Large intestine (tissue), 3 donors: ENCODE measurements at regions not wholly inside any gene's neighbourhood (a gene's known extent, or its start where the extent isn't known, plus 50 kb on each side); places are given as distances from the start of the nearest gene placed in this dataset.

Source experiments
- DNase-seq, 2 donors: peaks; one replicate each; pipeline versions ENCODE4 v3.0.0 to v3.0.0-alpha.2; 2013
- H3K27ac ChIP-seq: one replicate; pipeline ENCODE4 v1.5.1; 2013; ENCODE audit warnings: low read length
- H3K27me3 ChIP-seq: 2 replicates; pipeline ENCODE4 v1.6.1; 2013; ENCODE audit warnings: low read length; ENCODE audit not compliant: control insufficient read depth, insufficient read depth
- H3K36me3 ChIP-seq: 2 replicates; pipeline ENCODE4 v1.6.1; 2013; ENCODE audit warnings: low read length; ENCODE audit not compliant: control insufficient read depth, insufficient read depth
- H3K4me1 ChIP-seq: one replicate; pipeline ENCODE4 v1.6.1; 2013; ENCODE audit warnings: low read length; ENCODE audit not compliant: control insufficient read depth, insufficient read depth
- H3K4me3 ChIP-seq: one replicate; pipeline ENCODE4 v1.5.1; 2013; ENCODE audit warnings: low read length
- H3K9me3 ChIP-seq: one replicate; pipeline ENCODE4 v1.6.1; 2013; ENCODE audit warnings: mild to moderate bottlenecking, low read depth, low read length, moderate library complexity; ENCODE audit not compliant: control insufficient read depth
- WGBS: methylation state at CpG from one replicate; pipeline ENCODE4 v1.1.5; 2013; ENCODE audit warnings: low lambda C conversion rate; ENCODE audit not compliant: insufficient coverage; 5-methylcytosine and 5-hydroxymethylcytosine counted together

DNA sequence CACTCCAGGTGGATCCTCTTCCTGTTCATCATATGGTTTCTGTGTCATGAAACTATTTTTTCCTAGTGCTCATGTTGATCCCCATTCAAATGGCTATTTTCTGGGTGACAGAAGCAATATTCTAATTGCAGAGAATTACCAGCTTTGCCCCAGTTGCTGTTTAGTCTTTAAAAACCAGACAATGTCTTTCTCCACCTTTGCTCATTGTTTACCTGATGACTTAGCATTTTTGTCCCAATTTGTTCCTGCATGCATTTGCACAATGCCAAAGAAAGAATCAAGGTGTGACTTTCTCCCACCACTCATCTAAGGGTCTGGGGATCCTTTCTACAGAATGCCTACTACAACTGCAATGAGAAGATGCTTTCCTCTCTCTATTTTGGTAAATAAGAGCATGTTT, 439.9 kb upstream of the MAF start:
- Histone ChIP-seq H3K9me3 (no peaks in the 10 kb centered on the region), H3K36me3 (no peaks in the 10 kb centered on the region), H3K27me3 (no peaks in the 10 kb centered on the region), H3K27ac (no peak overlapping the region), H3K4me1 (no peaks in the 10 kb centered on the region), H3K4me3 (no peak overlapping the region)
- no peak for DNase-seq

DNA sequence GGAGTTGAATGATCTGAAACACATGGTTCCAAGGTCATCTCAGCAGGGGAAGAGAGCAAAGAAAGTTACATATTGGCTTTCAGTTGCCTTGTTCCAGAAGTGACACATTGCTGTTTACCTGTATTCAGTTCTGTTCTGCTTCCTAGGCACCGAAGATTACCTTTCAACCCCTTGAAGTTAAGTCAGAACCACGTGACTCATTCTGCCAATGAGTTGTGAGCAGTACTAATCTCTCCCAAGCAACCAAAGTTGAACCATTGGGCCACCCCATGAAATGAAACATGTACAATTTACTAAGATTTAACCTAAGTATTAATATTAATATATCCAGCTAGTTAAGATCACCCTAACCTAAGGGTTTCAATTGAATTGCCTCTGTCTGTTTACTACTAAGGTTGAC, 439.2 kb upstream of the MAF start:
- no peaks in the 10 kb centered on the region for H3K9me3 ChIP-seq
- H3K36me3 ChIP-seq, result no peaks in the 10 kb centered on the region
- no peak for DNase-seq
- no peak overlapping the region for H3K27ac ChIP-seq
- no peaks in the 10 kb centered on the region for H3K4me1 ChIP-seq
- H3K4me3 ChIP-seq, result no peak overlapping the region
- H3K27me3 ChIP-seq, result no peaks in the 10 kb centered on the region
- no CpG with 5 or more reads among the region's 2 CpGs for WGBS

DNA sequence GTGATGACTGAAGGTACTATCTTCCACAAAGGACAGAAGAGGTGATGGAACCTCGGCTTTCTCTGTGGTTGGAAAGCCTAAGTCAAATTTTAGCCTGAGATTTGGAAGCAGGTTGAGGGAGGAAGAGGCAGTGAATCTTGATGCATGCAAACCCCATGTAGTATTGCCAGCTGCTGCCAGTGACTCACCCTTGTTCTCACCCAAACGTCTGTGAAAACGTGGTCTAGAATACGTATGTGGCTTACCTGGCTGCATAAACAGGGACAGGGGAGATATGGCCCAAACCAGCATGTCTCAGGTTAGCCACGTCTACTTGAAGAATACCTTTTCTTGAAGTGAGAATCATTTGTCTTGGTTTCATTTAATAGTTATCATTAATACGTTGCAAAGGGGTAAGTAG, 438.0 kb upstream of the MAF start:
- Histone ChIP-seq H3K4me3 (no peak overlapping the region), H3K27me3 (no peaks in the 10 kb centered on the region), H3K4me1 (no peaks in the 10 kb centered on the region), H3K9me3 (no peaks in the 10 kb centered on the region), H3K36me3 (no peaks in the 10 kb centered on the region), H3K27ac (no peak overlapping the region)
- 100% methylated on average over 1 of the region's 6 CpGs for WGBS
- DNase-seq, result no peak

DNA sequence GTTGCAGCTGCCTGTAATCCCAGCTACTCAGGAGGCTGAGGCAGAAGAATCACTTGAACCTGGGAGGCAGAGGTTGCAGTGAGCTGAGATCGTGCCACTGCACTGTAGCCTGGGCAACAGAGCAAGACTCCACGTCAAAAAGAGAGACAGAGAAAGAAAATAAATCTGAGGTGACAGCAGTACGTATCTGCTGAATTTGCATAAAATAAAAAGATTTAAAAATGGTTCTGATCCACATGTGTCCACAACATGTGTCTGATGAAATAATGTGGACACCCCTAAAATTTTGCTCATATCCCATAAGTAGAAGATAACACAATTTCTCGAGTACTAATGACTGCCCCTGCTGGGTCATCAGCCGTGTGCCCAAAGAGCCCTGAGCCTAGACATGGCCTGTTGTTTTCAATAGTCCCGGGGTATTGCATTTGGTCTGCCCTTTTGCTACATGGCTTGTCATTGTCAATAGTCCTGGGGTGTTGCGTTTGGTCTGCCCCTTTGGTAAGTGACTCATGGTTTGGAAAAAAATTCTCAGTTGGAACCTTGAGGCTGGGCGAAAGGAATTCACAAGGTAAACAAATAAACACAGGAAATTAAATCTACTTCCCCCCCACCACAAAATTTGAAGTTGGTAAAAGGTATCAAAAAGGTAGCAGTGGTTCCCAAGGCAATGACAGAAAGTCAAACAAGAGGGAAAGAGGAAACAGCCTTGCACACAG, 434.6 kb upstream of the MAF start:
- H3K36me3 ChIP-seq, result no peaks in the 10 kb centered on the region
- H3K4me3 ChIP-seq, result no peak overlapping the region
- no peak overlapping the region for H3K27ac ChIP-seq
- H3K27me3 ChIP-seq, result no peaks in the 10 kb centered on the region
- WGBS, result 100% methylated on average over 2 of the region's 8 CpGs
- no peaks in the 10 kb centered on the region for H3K9me3 ChIP-seq
- no peaks in the 10 kb centered on the region for H3K4me1 ChIP-seq
- DNase-seq, result no peak

DNA sequence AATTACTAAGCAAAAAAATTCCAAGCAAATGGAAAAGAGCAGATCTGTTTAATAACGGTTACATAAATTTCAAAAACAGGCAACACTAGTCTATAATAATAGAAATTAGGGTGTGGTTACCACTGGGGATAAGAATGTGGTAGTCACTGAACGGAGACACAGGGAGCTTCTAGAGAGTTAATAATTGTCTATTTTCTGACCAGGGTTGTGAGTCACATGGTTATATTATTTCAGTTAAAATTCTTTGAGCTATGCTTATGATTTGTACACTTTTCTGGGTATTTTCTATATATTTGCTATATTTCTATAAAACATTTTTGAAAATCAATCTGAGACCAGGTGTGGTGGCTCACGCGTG, 433.9 kb upstream of the MAF start:
- H3K4me3 ChIP-seq, result no peak overlapping the region
- DNase-seq, result peak in 1 of 2 donors; percentile 26

DNA sequence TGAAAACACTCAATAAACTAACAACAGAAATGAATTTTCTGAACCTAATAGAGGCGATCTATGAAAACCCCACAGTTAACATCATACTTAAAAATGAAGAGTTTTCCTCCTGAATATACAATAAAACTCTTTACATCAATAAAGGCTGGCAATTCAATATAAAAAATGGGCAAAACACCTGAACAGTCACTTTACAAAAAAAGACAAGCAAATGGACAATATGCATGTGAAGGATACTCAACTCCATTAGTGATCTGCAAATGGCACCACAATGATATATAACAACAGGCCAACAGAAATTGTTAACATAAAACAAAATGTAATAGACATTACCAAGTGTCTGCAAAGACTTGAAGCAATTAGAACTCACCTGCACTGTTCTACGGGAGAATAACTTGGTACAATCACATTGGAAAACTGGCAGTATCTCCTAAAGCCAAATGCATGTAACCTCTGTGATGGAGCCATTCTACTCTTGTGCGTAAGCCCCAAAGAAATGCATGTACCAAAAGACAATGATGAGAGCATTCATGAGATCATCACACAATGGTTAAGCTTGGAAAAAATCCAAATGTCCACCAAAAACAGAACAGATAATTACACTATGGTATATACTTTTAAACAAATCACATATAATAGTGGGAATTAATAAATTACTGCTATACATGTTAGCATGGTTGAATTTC, 433.4 kb upstream of the MAF start:
- Histone ChIP-seq H3K4me3 (no peak overlapping the region), H3K27me3 (no peaks in the 10 kb centered on the region), H3K9me3 (no peaks in the 10 kb centered on the region), H3K36me3 (no peaks in the 10 kb centered on the region), H3K27ac (no peak overlapping the region), H3K4me1 (no peaks in the 10 kb centered on the region)
- DNase-seq, result no peak
- WGBS, result no CpG with 5 or more reads among the region's 3 CpGs

More for the DNA sequence above, 433.9 kb upstream of the MAF start:
- Histone ChIP-seq H3K36me3 (no peaks in the 10 kb centered on the region), H3K27ac (no peak overlapping the region), H3K9me3 (no peaks in the 10 kb centered on the region), H3K4me1 (no peaks in the 10 kb centered on the region), H3K27me3 (no peaks in the 10 kb centered on the region)
- 71% methylated on average over 1 of the region's 4 CpGs for WGBS

DNA sequence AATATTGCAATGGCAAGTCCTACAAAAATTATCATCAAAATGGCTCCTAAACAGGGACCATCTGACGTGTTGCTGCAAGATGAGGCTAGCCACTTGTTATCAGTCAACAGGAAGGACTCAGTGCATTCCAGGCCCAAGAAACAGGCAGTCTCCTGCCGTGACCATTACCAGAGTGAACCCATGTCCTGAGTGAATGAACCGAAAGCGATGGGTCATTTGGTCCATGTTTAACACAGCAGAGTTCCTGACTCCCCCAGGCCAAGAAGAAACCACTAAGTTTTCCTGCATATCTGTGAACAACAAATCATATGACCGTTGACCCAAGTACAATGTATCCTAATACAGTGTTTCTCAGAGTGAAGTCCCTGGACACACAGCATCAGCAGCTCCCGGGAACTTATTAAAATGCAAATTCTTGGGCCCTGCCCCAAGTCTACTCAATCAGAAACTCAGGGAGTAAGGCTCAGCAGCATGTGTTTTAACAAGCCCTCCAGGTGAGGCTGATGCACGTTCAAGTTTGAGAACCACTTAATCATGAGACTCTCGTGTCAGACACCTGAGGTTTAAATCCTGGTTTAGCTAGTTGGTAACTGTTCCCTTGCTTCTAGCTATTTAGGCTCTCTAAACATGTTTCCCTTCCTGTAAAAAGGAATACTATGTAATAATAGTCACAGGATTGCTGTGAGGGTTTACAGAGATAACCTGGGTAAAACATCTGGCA, 429.4 kb upstream of the MAF start:
- Histone ChIP-seq H3K4me1 (no peaks in the 10 kb centered on the region), H3K27ac (peak overlapping the region; percentile 18), H3K4me3 (no peak overlapping the region), H3K27me3 (no peaks in the 10 kb centered on the region), H3K9me3 (no peaks in the 10 kb centered on the region), H3K36me3 (no peaks in the 10 kb centered on the region)
- DNase-seq, result peak in 1 of 2 donors; percentile 64
- no CpG with 5 or more reads among the region's 8 CpGs for WGBS

DNA sequence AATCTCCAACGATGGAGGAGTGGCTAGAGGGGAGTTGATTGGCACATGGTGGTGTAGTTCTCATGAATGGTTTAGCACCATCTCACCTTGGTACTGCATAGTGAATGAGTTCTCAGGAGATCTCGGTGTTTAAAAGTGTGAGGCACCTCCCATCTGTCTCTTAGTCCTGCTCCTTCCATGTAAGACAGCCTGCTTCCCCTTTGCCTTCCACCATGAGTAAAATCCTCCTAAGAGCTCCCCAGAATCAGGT, 428.8 kb upstream of the MAF start:
- H3K9me3 ChIP-seq, result no peaks in the 10 kb centered on the region
- no peaks in the 10 kb centered on the region for H3K4me1 ChIP-seq
- no CpG with 5 or more reads among the region's 2 CpGs for WGBS
- H3K36me3 ChIP-seq, result no peaks in the 10 kb centered on the region
- peak overlapping the region; percentile 18 for H3K27ac ChIP-seq
- H3K27me3 ChIP-seq, result no peaks in the 10 kb centered on the region
- H3K4me3 ChIP-seq, result no peak overlapping the region
- DNase-seq, result no peak

DNA sequence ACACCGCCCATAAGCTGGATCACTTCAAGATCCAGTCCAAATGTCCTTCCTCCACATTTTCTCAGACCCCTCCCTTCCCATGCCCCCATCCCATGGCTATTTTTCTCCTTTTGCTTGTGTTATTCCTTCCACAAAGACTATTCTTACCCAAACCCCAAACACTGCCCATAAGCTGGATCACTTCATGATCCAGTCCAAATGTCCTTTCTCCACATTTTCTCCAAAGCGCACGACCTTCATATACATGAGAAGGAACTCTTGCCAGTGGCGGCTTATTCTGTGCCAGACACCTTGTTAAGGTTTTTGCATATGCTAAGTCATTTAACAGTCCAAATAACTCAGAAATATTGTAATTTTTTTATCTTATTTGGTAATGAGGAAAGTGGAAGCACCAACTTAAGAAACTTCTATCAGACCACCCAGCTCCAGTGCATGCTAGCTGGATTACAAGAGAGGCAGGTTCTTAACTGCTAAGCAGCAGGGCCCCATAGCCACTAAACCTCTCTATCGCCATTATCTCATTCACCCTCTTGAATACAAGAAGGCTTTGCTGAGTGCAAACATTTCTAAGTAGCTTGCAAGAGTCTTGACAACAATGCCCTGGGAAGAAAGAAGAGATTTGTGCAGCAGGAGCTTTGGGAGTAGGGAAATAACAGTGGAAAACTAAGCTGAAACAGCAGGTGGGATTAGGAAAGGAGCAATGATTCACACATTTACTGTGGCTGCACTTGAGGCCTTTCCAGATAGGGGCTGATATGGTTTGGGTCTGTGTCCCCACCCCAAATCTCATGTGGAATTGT, 428.2 kb upstream of the MAF start:
- no peak for DNase-seq
- no peaks in the 10 kb centered on the region for H3K9me3 ChIP-seq
- WGBS, result 100% methylated on average over 1 of the region's 5 CpGs
- no peaks in the 10 kb centered on the region for H3K4me1 ChIP-seq
- no peaks in the 10 kb centered on the region for H3K36me3 ChIP-seq
- no peak overlapping the region for H3K27ac ChIP-seq
- no peak overlapping the region for H3K4me3 ChIP-seq
- H3K27me3 ChIP-seq, result no peaks in the 10 kb centered on the region
